ENCODE measurements at regions not wholly inside any gene's neighbourhood (a gene's known extent, or its start where the extent isn't known, plus 50 kb on each side); places are given as distances from the start of the nearest gene placed in this dataset.

DNA sequence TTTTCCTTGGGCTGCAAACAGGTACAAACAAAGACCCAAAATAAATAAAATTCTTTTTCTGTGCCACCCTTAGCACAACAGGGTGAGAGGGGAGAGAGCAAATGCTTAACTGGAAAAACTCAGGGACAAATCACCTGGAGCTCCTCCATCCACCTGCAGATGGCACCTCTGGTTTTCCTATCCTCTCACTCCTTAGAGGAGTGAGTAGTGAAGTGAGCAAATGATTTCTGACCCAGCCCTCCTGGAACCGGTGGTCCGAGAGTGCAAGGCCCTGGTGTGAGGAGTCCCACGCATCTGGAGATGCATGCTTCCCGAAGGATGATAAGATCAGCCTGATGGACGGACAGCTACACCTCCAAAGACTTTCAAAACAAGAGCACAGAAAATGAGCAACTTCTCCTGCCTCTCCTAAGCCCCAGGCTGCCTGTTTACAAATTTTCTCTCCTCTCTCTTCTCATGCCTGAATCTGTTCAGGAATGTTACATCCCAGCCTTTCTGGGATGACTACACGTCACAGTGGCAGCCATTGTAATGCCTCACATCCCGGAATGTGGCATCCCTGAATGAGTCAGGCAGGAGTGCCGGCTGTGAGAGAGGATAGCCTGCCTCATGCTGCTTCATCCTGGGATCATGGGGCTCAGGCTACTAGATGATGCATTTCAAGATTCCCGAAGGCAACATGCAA is 86.4 kb downstream of the ADRB2 start:
- BruUV-seq (replicated peaks), result no TSS peak
- no peak for FAIRE-seq
- TF ChIP-seq NELFE (IDR thresholded peaks at IDR 0.05; ENCODE audit: insufficient read depth, insufficient read length) (no peak), RAD21 (CRISPR knock-in tag; conservative IDR thresholded peaks at IDR 0.05 in 1 of 2, IDR thresholded peaks at IDR 0.05 in 1 of 2) (peak; percentile 6 to 38; a peak in 2 of 4 replicates)
- TF ChIP-seq, protein P1, sequence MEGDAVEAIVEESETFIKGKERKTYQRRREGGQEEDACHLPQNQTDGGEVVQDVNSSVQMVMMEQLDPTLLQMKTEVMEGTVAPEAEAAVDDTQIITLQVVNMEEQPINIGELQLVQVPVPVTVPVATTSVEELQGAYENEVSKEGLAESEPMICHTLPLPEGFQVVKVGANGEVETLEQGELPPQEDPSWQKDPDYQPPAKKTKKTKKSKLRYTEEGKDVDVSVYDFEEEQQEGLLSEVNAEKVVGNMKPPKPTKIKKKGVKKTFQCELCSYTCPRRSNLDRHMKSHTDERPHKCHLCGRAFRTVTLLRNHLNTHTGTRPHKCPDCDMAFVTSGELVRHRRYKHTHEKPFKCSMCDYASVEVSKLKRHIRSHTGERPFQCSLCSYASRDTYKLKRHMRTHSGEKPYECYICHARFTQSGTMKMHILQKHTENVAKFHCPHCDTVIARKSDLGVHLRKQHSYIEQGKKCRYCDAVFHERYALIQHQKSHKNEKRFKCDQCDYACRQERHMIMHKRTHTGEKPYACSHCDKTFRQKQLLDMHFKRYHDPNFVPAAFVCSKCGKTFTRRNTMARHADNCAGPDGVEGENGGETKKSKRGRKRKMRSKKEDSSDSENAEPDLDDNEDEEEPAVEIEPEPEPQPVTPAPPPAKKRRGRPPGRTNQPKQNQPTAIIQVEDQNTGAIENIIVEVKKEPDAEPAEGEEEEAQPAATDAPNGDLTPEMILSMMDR (IDR thresholded peaks at IDR 0.05 in 2 of 3, conservative IDR thresholded peaks at IDR 0.05 in 1 of 3; ENCODE audit: insufficient read depth in 2 of 3, low read depth in 1 of 3, low read length in 3 of 3), result peak in 1 of 3 experiments; percentile 27; a peak in 1 of 6 replicates
- Histone ChIP-seq H4K20me1 (replicated peaks; ENCODE audit: control insufficient read depth, insufficient read depth, low read length) (no peaks in the 10 kb centered on the region), H3K4me3 (no peak overlapping the region), H3K36me3 (ENCODE audit: control insufficient read depth, insufficient read depth, low read length) (no peaks in the 10 kb centered on the region), H3K79me2 (ENCODE audit: control insufficient read depth, insufficient read depth, low read length) (no peaks in the 10 kb centered on the region), H3K9ac (ENCODE audit: insufficient read depth in 1 of 2, low read depth in 2 of 2, low read length in 2 of 2) (no peak overlapping the region), H3K27me3 (ENCODE audit: control insufficient read depth in 2 of 2, insufficient read depth in 2 of 2, low read length in 2 of 2) (peaks cover 8 to 11% of the 10 kb centered on the region in 2 experiments; a peak in 1 of 5 replicates), H3K4me2 (ENCODE audit: insufficient read depth, low read length) (no peak overlapping the region), H3K9me1 (ENCODE audit: control insufficient read depth, insufficient read depth, low read length) (no peaks in the 10 kb centered on the region), H3K4me1 (replicated peaks in 1 of 2; ENCODE audit: control insufficient read depth in 2 of 2, insufficient read depth in 2 of 2, low read length in 2 of 2) (peaks cover 0 to 6% of the 10 kb centered on the region in 2 experiments; a peak in 2 of 5 replicates), H3K27ac (ENCODE audit: extremely low read depth, low read depth, low read length) (no peak overlapping the region), H2AFZ (ENCODE audit: low read depth, low read length) (no peak overlapping the region), H3K9me3 (replicated peaks; ENCODE audit: control insufficient read depth, insufficient read depth, low read depth, low read length) (no peaks in the 10 kb centered on the region)
- ATAC-seq, result peak; percentile 50; the same call in 2 of the 3 replicates
- in situ Hi-C loops (cut with MboI) (no loop called here), intact Hi-C loops (cut with micrococcal nuclease) (loop anchor here (1.0 to 10.0 kb wide), 2 partner anchors 40 to 82 kb away; no protein-coding TSS in a partner anchor)
- CTCF ChIA-PET (ENCODE audit: low intra/inter-chr PET ratio), result no interaction called here
- 0% methylated on average over 9 of the region's 9 CpGs for WGBS (ENCODE audit: insufficient coverage, low coverage, missing lambda C conversion rate)
- no peak for DNase-seq (ENCODE audit: extremely low read depth in 1 of 4, low spot score in 3 of 4)
- POLR2A ChIA-PET, result no interaction called here
